ENCODE measurements at regions not wholly inside any gene's neighbourhood (a gene's known extent, or its start where the extent isn't known, plus 50 kb on each side); places are given as distances from the start of the nearest gene placed in this dataset.

GRCh38 chr15:34637305-34637704 lies 53.9 kb upstream of the GOLGA8B start:
- TF ChIP-seq CTCF (IDR thresholded peaks at IDR 0.05) (no peak), EZH2 (IDR thresholded peaks at IDR 0.05; ENCODE audit: borderline replicate concordance, insufficient read depth, low read depth, low read length, poor library complexity, severe bottlenecking) (no peak)

Data from B cell (primary cell).